HG03439 (cell line): ENCODE measurements at regions not wholly inside any gene's neighbourhood (a gene's known extent, or its start where the extent isn't known, plus 50 kb on each side); places are given as distances from the start of the nearest gene placed in this dataset.
"Not testable (repeated sequence)": the region's sequence is repeated elsewhere in the genome, so short reads cannot be mapped to it uniquely, and the experiment has no call there.

Experiments
- ATAC-seq: cut with Tn5 transposase; IDR thresholded peaks from one replicate; pipeline ENCODE4 v1.9.1; 2021; ENCODE audit warnings: mild to moderate bottlenecking, moderate library complexity; ENCODE audit not compliant: unreplicated experiment

GRCh38 chr9:78172610-78173009 lies 63.3 kb upstream of the CEP78 start:
- ATAC-seq: not testable (repeated sequence)

- no peak for ATAC-seq
Measured at GRCh38 chr9:78171651-78172050, 64.2 kb upstream of the CEP78 start.

GRCh38 chr9:78169125-78169524 lies 66.8 kb upstream of the CEP78 start:
- ATAC-seq: no peak

GRCh38 chr9:78167356-78167755 lies 68.5 kb upstream of the CEP78 start:
- ATAC-seq: no peak

GRCh38 chr9:78163834-78164233 lies 72.0 kb upstream of the CEP78 start:
- ATAC-seq: no peak

- ATAC-seq: no peak
Measured at GRCh38 chr9:78158286-78158685, 77.6 kb upstream of the CEP78 start.

- no peak for ATAC-seq
Measured at GRCh38 chr9:78150983-78151356, 84.9 kb upstream of the CEP78 start.

- no peak for ATAC-seq
Measured at GRCh38 chr9:78150312-78150982, 85.4 kb upstream of the CEP78 start.

- ATAC-seq: no peak
Measured at GRCh38 chr9:78149702-78150291, 86.1 kb upstream of the CEP78 start.

GRCh38 chr9:78146241-78146640 lies 89.6 kb upstream of the CEP78 start:
- ATAC-seq: no peak

GRCh38 chr9:78144663-78145377 lies 91.1 kb upstream of the CEP78 start:
- ATAC-seq: no peak

- ATAC-seq: no peak
Measured at GRCh38 chr9:78144008-78144381, 91.9 kb upstream of the CEP78 start.

GRCh38 chr9:78143281-78144007 lies 92.4 kb upstream of the CEP78 start:
- ATAC-seq: no peak

- ATAC-seq: not testable (repeated sequence)
Measured at GRCh38 chr9:78142264-78142663, 93.6 kb upstream of the CEP78 start.

- no peak for ATAC-seq
Measured at GRCh38 chr9:78133751-78134150, 102.1 kb upstream of the CEP78 start.

- ATAC-seq: no peak
Measured at GRCh38 chr9:78132701-78133058, 101.1 kb upstream of the GNAQ start.

GRCh38 chr9:78131969-78132700 lies 100.5 kb upstream of the GNAQ start:
- no peak for ATAC-seq

GRCh38 chr9:78130853-78131252 lies 99.2 kb upstream of the GNAQ start:
- ATAC-seq: no peak

GRCh38 chr9:78130004-78130403 lies 98.4 kb upstream of the GNAQ start:
- no peak for ATAC-seq

GRCh38 chr9:78127279-78128225 lies 95.9 kb upstream of the GNAQ start:
- ATAC-seq: no peak
